GM12865 (cell line): ENCODE measurements at regions not wholly inside any gene's neighbourhood (a gene's known extent, or its start where the extent isn't known, plus 50 kb on each side); places are given as distances from the start of the nearest gene placed in this dataset.

ENCODE experiments used
- DNase-seq: peaks from one replicate; pipeline ENCODE4 v3.0.0; 2010; ENCODE audit warnings: low read depth
- H3K4me3 ChIP-seq: 2 replicates; pipeline ENCODE4 v1.5.1; 2011; ENCODE audit warnings: mild to moderate bottlenecking, low read depth, low read length, control low read depth
- TF ChIP-seq, protein P1 (sequence below): IDR thresholded peaks from 2 replicates; pipeline ENCODE4 v1.5.1; 2011; ENCODE audit warnings: low read length, control low read depth, low read depth, inconsistent platforms; ENCODE audit not compliant: insufficient read depth; ENCODE audit errors: missing control alignments

DNA sequence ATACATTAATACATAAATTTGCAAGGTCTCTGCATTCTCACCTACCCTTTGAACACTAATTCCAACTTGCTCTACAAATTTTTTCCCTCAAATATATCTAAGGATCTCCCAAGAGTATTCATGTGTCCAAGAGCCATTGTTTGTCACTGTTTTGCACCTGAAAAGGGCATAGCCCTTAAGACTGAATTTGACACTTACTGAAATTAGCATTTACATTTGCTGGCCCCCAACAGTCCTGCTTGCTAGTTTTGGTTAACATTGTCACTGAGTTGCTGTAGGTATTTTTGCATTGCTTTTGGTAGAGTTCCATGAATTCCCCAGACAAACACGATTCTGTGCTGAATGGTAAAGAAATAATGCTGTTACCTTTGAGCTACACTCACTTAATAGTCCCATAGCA lies 57.3 kb downstream of the KCNA4 start:
- TF ChIP-seq, protein P1, sequence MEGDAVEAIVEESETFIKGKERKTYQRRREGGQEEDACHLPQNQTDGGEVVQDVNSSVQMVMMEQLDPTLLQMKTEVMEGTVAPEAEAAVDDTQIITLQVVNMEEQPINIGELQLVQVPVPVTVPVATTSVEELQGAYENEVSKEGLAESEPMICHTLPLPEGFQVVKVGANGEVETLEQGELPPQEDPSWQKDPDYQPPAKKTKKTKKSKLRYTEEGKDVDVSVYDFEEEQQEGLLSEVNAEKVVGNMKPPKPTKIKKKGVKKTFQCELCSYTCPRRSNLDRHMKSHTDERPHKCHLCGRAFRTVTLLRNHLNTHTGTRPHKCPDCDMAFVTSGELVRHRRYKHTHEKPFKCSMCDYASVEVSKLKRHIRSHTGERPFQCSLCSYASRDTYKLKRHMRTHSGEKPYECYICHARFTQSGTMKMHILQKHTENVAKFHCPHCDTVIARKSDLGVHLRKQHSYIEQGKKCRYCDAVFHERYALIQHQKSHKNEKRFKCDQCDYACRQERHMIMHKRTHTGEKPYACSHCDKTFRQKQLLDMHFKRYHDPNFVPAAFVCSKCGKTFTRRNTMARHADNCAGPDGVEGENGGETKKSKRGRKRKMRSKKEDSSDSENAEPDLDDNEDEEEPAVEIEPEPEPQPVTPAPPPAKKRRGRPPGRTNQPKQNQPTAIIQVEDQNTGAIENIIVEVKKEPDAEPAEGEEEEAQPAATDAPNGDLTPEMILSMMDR: no peak
- no peak for DNase-seq
- H3K4me3 ChIP-seq: no peak overlapping the region

DNA sequence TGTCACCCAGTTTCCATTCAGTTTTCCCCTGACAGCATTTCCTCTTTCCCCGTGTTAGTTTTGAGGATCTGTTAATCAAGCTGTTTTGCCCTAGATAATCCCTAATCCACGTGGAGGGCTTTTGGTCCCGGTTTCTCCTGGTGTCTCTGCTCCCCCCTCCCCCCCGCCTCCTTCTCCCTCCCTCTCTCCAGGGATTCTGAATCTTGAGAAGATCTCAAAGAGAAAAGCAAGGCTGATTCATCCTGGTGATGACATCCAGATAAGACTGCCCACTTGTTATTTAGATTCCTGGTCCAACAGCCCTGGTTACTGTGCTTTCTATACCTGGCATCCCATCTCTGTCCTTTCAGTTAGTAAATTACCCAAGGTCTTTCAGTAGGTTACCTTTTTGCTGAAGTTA lies 59.4 kb downstream of the KCNA4 start:
- TF ChIP-seq, protein P1: no peak
- no peak overlapping the region for H3K4me3 ChIP-seq
- no peak for DNase-seq

DNA sequence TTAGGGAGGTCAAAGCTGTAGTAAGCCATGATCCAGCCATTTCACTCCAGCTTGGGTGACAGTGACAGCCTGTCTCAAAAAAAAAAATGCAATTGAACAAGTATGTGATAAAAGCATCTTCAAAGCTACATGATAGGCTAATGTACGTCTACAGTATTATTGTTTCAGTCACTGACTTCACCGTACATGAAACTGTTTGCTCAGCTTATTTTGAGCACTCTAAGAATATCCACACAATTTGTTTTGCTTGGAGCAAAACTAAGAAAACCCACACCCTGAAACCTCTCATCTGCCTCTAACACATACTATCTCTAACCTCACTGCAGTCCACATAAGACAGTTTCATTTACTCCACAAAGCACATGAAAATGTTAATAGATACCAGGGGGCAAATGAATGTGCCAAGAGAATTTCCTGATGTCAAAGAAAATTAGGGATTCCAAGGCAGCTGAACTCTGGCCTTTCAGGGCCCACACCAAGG lies 60.7 kb downstream of the KCNA4 start:
- no peak overlapping the region for H3K4me3 ChIP-seq
- DNase-seq: no peak
- TF ChIP-seq, protein P1: no peak

DNA sequence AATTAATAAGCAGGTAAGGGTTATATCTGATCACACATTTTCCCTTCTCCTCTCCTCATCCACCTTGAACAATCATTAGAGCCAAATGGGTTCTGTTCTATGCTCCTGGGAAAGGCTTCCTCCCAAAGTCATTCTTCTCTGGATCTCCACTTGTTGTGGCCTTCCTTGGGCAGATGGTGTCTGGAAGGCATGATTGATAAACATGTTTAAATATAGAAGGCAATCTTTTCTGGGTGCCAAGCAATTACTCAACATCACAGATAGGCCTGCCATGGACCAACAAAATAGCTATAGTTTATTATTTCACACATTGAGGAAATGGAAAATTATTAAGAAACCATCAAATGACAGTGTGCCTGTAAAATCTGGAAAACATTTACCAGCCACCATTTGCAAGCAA lies 73.5 kb downstream of the KCNA4 start:
- H3K4me3 ChIP-seq: no peak overlapping the region
- TF ChIP-seq, protein P1: no peak
- DNase-seq: no peak

DNA sequence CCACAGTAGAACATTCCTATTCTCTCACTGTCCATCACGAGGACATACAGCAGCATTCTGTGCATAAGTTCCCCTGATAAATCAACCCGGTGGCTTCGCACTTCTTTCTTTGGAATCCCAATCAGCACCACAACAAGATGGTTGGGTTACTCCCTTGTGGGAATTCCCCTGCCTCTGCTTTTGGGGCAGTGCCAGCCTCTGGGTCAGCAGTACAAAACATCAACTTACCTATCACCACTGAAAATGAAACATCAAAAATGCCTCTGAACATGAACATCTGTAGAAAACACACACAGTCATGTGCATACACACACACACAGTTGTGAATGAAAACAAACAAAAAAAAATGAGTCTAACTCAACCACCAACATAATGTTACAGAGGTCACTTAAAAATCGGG lies 79.3 kb downstream of the KCNA4 start:
- TF ChIP-seq, protein P1: no peak
- H3K4me3 ChIP-seq: no peak overlapping the region
- DNase-seq: peak; percentile 14

DNA sequence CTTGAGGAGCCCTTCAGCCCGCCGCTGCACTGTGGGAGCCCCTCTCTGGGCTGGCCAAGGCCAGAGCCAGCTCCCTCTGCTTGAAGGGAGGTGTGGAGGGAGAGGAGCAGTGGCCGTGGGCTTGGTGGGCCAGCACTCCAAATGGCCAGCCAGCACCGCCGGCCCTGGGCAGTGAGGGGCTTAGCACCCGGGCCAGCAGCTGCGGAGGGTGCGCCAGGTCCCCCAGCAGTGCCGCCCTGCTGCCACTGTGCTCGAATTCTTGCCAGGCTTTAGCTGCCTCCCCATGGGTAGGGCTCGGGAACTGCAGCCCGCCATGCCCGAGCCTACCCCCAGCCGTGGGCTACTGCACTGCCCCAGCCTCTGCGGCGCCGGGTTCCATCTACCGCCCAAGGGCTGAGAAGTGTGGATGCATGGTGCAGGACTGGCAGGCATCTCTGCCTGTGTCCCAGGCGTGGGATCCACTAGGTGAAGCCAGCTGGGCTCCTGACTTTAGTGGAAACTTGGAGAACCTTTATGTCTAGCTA lies 82.7 kb downstream of the KCNA4 start:
- TF ChIP-seq, protein P1: no peak
- H3K4me3 ChIP-seq: no peak overlapping the region
- no peak for DNase-seq

DNA sequence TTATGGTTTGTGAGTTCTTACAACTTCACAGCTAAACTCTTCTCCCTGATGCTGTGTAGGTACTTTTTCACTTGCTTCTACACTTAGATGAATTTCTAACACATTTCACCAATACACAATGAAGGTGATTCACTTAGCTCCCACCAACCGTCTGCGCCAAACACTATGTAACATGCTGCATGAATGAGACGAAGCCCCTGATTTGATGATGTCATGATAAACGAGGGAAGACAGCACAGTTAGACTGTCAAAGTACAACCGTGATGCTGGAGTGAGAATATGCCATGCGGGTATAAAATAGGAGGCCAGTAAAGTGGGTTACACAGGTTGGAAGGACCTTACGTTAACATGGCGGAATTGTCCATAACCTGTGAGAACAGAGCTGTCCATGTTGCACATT lies 100.8 kb downstream of the KCNA4 start:
- H3K4me3 ChIP-seq: no peak overlapping the region
- DNase-seq: no peak
- TF ChIP-seq, protein P1: no peak
